DMS153 treated with DMSO at 0.1 percent for 48 hours (cell line): ENCODE measurements at regions not wholly inside any gene's neighbourhood (a gene's known extent, or its start where the extent isn't known, plus 50 kb on each side); places are given as distances from the start of the nearest gene placed in this dataset.
"Not testable (repeated sequence)": the region's sequence is repeated elsewhere in the genome, so short reads cannot be mapped to it uniquely, and the experiment has no call there.

ENCODE experiments used
- DNase-seq: peaks from one replicate; lab custom pipeline; 2025; ENCODE audit not compliant: unreplicated experiment; lab: John Stamatoyannopoulos, UW

- DNase-seq, result not testable (repeated sequence)
Measured at GRCh38 chr19:28351321-28351720, 861.6 kb downstream of the UQCRFS1 start.

GRCh38 chr19:28350673-28351072 is 862.3 kb downstream of the UQCRFS1 start:
- no peak for DNase-seq

- DNase-seq, result no peak
Measured at GRCh38 chr19:28350037-28350436, 862.9 kb downstream of the UQCRFS1 start.

GRCh38 chr19:28349604-28350003 is 863.3 kb downstream of the UQCRFS1 start:
- no peak for DNase-seq

- no peak for DNase-seq
Measured at GRCh38 chr19:28345811-28346210, 867.1 kb downstream of the UQCRFS1 start.

DNA sequence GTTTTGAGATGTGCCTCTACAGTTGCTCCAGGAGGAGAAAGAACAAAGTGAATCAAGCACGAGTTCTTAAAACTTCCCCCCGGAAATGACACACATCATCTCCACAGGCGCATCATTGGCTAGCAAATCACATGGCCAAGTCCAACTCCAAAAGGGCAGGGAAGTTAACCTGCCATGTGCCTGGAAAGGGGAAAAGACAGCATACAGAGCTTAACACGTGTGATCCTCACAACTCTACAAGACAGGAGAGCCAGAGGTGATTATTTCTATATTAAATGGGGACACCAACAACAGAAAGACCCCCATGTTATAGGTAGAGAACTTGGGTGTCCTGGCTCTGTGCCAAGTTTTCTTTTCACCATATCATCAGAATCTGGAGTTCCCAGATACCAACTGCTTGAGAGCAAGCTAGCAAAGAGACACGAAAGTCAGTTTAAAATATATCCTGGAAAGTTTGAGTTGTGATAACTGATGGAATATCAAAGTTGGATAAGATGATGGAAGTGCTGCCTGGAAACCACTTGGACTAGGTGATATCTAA is 871.1 kb downstream of the UQCRFS1 start:
- no peak for DNase-seq

GRCh38 chr19:28334419-28334818 is 878.5 kb downstream of the UQCRFS1 start:
- DNase-seq, result no peak

DNA sequence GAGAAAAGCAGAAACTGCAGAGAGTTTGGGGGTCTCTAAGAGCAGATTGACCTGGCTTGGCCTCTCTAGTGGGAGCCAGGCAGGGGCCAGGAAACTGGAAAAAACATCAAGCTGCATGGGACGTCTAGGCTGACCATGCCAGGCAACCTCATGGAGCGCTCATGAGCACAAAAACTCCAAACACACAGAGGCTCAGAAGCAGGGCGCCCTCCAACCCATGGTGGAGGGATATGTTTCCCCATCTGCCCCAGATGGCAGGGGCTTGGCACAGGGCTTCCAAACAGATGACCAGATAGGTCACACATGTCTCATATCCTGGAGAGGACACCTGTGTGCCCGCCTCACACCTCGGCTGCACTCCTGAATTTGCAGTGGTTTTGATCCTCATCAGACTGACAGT is 879.0 kb downstream of the UQCRFS1 start:
- DNase-seq, result no peak

- no peak for DNase-seq
Measured at GRCh38 chr19:28332886-28333285, 880.1 kb downstream of the UQCRFS1 start.

GRCh38 chr19:28332351-28332750 is 880.6 kb downstream of the UQCRFS1 start:
- DNase-seq, result no peak

DNA sequence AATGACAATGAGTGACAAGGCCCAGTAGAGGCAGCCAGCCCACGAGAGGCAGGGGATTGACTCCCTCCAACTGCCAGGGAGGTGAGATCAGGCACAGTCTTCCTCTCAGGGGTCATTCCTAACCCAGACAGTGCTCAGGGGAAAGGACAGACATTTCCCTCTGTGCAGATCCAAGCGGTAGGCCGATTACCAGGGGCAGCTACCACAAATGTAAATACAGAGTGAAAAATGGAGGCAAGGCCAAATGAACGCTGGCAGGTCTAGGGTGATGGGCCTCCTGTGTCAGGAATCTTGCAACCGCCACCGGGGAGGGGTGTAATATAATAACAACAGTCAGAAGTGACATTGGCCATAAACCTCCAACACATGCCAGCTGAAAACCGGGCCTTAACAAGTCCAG is 881.4 kb downstream of the UQCRFS1 start:
- DNase-seq, result no peak

GRCh38 chr19:28330831-28331230 is 882.1 kb downstream of the UQCRFS1 start:
- no peak for DNase-seq

- DNase-seq, result no peak
Measured at GRCh38 chr19:28329429-28329828, 883.5 kb downstream of the UQCRFS1 start.

- DNase-seq, result no peak
Measured at GRCh38 chr19:28327905-28328304, 885.0 kb downstream of the UQCRFS1 start.

- DNase-seq, result no peak
Measured at GRCh38 chr19:28326746-28327145, 886.2 kb downstream of the UQCRFS1 start.

- DNase-seq, result no peak
Measured at GRCh38 chr19:28324275-28325060, 888.5 kb downstream of the UQCRFS1 start.

- no peak for DNase-seq
Measured at GRCh38 chr19:28322945-28323344, 890.0 kb downstream of the UQCRFS1 start.

GRCh38 chr19:28322491-28322890 is 890.5 kb downstream of the UQCRFS1 start:
- DNase-seq, result no peak

DNA sequence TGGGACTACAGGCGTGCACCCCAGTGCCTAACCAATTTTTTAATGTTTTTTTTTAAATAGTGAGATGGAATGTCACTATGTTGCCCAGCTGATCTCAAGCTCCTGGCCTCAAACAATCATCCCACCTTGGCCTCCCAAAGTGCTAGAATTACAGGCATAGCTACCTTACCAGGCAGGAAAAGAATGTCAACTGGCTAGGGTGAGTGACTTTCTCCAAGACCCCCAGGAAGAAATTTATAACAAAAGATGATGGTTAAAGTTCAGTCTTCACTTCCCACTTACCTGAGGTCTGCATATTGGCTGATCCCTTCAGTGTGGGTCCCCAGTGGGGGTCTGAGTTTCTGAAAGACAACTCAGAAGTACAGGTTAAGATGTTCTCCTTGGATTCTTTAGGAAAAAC is 893.0 kb downstream of the UQCRFS1 start:
- no peak for DNase-seq

- no peak for DNase-seq
Measured at GRCh38 chr19:28319227-28319626, 893.7 kb downstream of the UQCRFS1 start.

GRCh38 chr19:28318469-28319179 is 894.3 kb downstream of the UQCRFS1 start:
- no peak for DNase-seq

DNA sequence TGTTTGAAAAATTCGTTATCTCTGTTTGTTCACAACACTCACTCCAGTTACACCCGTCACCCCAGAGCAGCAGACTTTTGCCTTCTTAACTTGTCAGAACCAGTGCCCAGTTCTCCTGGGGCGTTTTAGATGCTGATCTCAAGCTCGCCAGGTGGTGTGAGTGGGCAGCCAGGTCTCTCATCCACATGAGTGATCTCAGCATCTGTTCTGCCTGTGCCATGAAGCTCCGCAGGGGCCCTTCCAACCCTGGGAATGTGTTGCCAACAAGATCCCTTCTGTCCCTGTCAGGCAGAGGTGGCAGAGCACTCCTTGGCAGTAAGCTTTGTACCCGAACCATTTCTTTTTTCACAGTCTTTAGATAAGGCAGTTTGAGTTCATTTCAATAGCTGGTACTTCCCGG is 896.5 kb downstream of the UQCRFS1 start:
- no peak for DNase-seq
